Astrocyte (in vitro differentiated cells and primary cell): ENCODE measurements at regions not wholly inside any gene's neighbourhood (a gene's known extent, or its start where the extent isn't known, plus 50 kb on each side); places are given as distances from the start of the nearest gene placed in this dataset.

ENCODE experiments used
- CTCF ChIP-seq: IDR thresholded peaks from 2 replicates; pipeline ENCODE4 v1.5.1; 2011; ENCODE audit warnings: low read depth, mild to moderate bottlenecking, inconsistent platforms, low read length, moderate library complexity; ENCODE audit not compliant: insufficient read depth
- EZH2 ChIP-seq: IDR thresholded peaks from 2 replicates; pipeline ENCODE4 v1.6.1; 2012; ENCODE audit warnings: mild to moderate bottlenecking, low read length, inconsistent platforms; ENCODE audit not compliant: insufficient read depth

GRCh38 chr1:14233510-14233909, 365.0 kb upstream of the KAZN start:
- TF ChIP-seq CTCF (no peak), EZH2 (no peak)
